ENCODE measurements at regions not wholly inside any gene's neighbourhood (a gene's known extent, or its start where the extent isn't known, plus 50 kb on each side); places are given as distances from the start of the nearest gene placed in this dataset.

- H3K4me1 Mint-ChIP-seq (ENCODE audit: low read depth): peaks cover 66% of the 10 kb centered on the region
- H3K27ac Mint-ChIP-seq: peak overlapping the region; percentile 81
- H3K27me3 Mint-ChIP-seq (ENCODE audit: low read depth): no peaks in the 10 kb centered on the region
- H3K36me3 Mint-ChIP-seq (ENCODE audit: low read depth): peaks cover 1% of the 10 kb centered on the region
- H3K9me3 Mint-ChIP-seq: no peaks in the 10 kb centered on the region
- peak overlapping the region; percentile 75 for H3K4me3 Mint-ChIP-seq
These were observed 173.1 kb downstream of the ICOS start for GRCh38 chr2:204109681-204110080.

DNA sequence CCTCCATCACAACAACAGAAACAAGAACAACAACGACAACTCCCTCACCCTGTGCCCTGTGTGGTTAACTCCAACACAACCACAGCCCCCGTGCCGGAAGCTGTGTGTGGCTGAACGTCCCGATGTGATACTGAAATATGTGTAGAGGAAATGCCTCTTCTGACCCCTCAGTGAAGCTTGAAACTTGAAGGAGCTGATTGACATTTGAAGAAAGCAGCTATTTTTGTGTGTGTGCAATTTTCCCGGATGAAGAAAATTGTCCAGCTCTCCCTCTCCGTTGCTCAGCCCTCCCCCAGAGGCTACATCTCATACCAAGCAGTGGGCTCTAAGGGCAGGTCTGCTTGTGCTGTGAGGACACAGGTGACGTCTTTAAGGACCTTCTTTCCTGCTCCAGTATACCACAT lies 173.8 kb downstream of the ICOS start:
- peak overlapping the region; percentile 75 for H3K4me3 Mint-ChIP-seq
- H3K27me3 Mint-ChIP-seq (ENCODE audit: low read depth): no peaks in the 10 kb centered on the region
- H3K4me1 Mint-ChIP-seq (ENCODE audit: low read depth): peaks cover 65% of the 10 kb centered on the region
- H3K36me3 Mint-ChIP-seq (ENCODE audit: low read depth): peaks cover 1% of the 10 kb centered on the region
- H3K9me3 Mint-ChIP-seq: no peaks in the 10 kb centered on the region
- peak overlapping the region; percentile 81 for H3K27ac Mint-ChIP-seq

DNA sequence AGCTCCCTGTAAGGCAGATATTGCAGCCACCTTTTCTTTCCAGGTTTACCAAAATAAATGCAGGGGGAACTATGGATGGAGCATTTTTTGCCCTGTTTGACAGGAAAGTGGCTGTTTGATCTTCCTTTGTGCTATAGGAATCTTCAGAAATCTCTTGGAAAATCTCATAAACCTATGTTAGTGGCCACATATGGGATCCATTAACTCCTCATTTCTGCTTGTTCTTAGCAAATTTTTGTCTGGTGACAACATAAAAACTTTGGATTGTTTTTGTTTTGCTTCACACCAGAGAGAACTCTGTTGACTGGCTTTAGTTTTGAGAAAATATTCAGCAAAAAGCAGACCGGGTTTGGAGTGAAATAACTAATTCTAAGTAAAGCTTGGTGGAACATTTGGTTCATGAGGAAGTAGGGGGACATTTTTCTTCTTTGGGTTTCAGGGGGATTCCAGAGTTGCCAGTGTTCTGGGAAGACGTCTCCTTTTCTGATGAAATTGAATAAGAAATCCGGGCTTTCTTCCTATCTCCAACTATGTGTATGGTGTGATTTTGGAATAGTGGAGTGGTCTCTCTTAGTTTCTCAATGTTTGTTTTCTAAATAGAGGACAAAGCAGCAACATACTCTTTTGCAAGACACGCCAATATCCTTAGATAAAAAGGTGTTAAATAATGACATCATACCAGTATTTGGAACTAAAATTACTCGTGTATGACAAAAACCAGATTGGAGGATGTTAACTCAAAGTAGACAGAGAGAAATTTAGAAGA lies 174.4 kb downstream of the ICOS start:
- peak overlapping the region; percentile 58 for H3K27ac Mint-ChIP-seq

DNA sequence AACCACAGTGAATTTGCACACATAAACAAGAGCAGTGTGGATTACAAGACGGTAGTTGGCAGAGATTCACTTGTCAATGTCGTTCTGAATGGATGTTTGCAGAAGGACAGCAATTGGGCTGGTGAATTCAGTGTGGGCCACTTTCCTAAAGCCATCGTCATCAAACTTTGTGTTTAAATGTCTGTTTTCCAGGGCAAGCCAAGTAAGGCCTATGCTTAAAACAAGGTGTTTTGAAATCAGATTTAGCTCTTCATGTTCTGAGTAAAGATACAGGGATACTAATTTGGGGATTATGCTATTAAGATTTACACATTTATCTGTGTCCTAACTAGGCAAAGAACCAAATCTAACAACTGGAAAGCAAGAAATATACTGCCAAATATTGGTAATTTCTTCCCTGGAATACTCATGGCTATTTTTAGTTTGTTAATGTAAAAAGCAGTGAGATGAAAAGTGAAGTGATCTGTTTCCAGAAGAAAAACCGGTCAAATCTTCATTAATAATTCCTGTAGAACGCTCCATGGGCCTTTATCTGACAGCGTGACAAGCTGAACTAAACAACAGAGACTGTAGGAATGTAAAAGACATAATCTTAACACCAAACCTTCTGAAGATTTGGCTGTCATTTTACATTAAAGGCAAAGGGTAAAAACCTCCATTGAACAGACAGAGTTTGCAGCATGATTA lies 175.7 kb downstream of the ICOS start:
- H3K9me3 Mint-ChIP-seq: no peaks in the 10 kb centered on the region
- H3K36me3 Mint-ChIP-seq (ENCODE audit: low read depth): peaks cover 1% of the 10 kb centered on the region
- no peaks in the 10 kb centered on the region for H3K27me3 Mint-ChIP-seq (ENCODE audit: low read depth)
- H3K27ac Mint-ChIP-seq: no peak overlapping the region
- H3K4me1 Mint-ChIP-seq (ENCODE audit: low read depth): peaks cover 56% of the 10 kb centered on the region
- H3K4me3 Mint-ChIP-seq: no peak overlapping the region

More for the DNA sequence above, 174.4 kb downstream of the ICOS start:
- Mint-ChIP-seq H3K27me3 (ENCODE audit: low read depth) (no peaks in the 10 kb centered on the region), H3K9me3 (no peaks in the 10 kb centered on the region), H3K4me1 (ENCODE audit: low read depth) (peaks cover 59% of the 10 kb centered on the region), H3K4me3 (peak overlapping the region; percentile 75), H3K36me3 (ENCODE audit: low read depth) (peaks cover 1% of the 10 kb centered on the region)

GRCh38 chr2:204114295-204115136 lies 178.0 kb downstream of the ICOS start:
- no peak overlapping the region for H3K4me3 Mint-ChIP-seq
- H3K9me3 Mint-ChIP-seq: no peaks in the 10 kb centered on the region
- H3K36me3 Mint-ChIP-seq (ENCODE audit: low read depth): peaks cover 1% of the 10 kb centered on the region
- peaks cover 45% of the 10 kb centered on the region for H3K4me1 Mint-ChIP-seq (ENCODE audit: low read depth)
- H3K27ac Mint-ChIP-seq: no peak overlapping the region
- H3K27me3 Mint-ChIP-seq (ENCODE audit: low read depth): no peaks in the 10 kb centered on the region

GRCh38 chr2:204115137-204116056 lies 178.8 kb downstream of the ICOS start:
- no peaks in the 10 kb centered on the region for H3K27me3 Mint-ChIP-seq (ENCODE audit: low read depth)
- peaks cover 36% of the 10 kb centered on the region for H3K4me1 Mint-ChIP-seq (ENCODE audit: low read depth)
- no peak overlapping the region for H3K27ac Mint-ChIP-seq
- H3K36me3 Mint-ChIP-seq (ENCODE audit: low read depth): peaks cover 1% of the 10 kb centered on the region
- no peak overlapping the region for H3K4me3 Mint-ChIP-seq
- H3K9me3 Mint-ChIP-seq: no peaks in the 10 kb centered on the region

GRCh38 chr2:204116159-204116792 lies 179.7 kb downstream of the ICOS start:
- H3K4me3 Mint-ChIP-seq: no peak overlapping the region
- H3K27ac Mint-ChIP-seq: no peak overlapping the region
- H3K36me3 Mint-ChIP-seq (ENCODE audit: low read depth): no peaks in the 10 kb centered on the region
- H3K9me3 Mint-ChIP-seq: no peaks in the 10 kb centered on the region
- no peaks in the 10 kb centered on the region for H3K27me3 Mint-ChIP-seq (ENCODE audit: low read depth)
- peaks cover 30% of the 10 kb centered on the region for H3K4me1 Mint-ChIP-seq (ENCODE audit: low read depth)

GRCh38 chr2:204122425-204122824 lies 185.9 kb downstream of the ICOS start:
- H3K9me3 Mint-ChIP-seq: no peaks in the 10 kb centered on the region
- H3K4me1 Mint-ChIP-seq (ENCODE audit: low read depth): peaks cover 3% of the 10 kb centered on the region
- H3K36me3 Mint-ChIP-seq (ENCODE audit: low read depth): peaks cover 3% of the 10 kb centered on the region
- H3K27me3 Mint-ChIP-seq (ENCODE audit: low read depth): peaks cover 8% of the 10 kb centered on the region
- no peak overlapping the region for H3K4me3 Mint-ChIP-seq
- no peak overlapping the region for H3K27ac Mint-ChIP-seq

DNA sequence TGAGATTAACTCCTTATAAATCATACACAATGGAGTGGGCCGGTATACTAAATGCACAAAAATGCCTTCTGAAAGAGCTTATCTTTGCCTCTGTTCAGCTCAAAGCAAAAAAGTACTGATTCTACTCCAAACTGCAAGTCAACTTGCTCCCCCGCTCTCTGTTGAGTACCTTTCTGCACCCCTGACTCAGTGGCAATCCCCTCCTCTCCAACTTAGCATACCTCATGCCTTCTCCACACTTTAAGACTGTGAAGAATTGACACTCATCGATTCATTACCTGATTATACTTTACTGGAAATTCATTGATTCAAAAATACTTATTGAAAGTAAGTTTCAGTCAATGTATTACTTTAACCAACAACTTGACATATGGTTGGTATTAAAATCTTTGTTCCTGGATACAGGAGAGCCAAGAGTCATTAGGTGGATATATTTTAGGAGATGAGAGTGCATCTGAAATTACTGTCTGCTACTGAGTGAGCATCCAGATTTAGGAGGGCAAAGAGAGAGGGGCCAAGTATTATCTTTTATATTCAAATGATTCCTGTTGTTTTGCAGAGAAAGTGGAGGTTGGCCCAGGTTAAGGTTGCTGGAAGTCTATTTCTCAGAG lies 187.7 kb downstream of the ICOS start:
- no peak overlapping the region for H3K27ac Mint-ChIP-seq
- peaks cover 8% of the 10 kb centered on the region for H3K27me3 Mint-ChIP-seq (ENCODE audit: low read depth)
- H3K36me3 Mint-ChIP-seq (ENCODE audit: low read depth): peaks cover 3% of the 10 kb centered on the region
- H3K4me3 Mint-ChIP-seq: no peak overlapping the region
- no peaks in the 10 kb centered on the region for H3K9me3 Mint-ChIP-seq
- peaks cover 3% of the 10 kb centered on the region for H3K4me1 Mint-ChIP-seq (ENCODE audit: low read depth)

- Mint-ChIP-seq H3K9me3 (no peaks in the 10 kb centered on the region), H3K27me3 (ENCODE audit: low read depth) (peaks cover 13% of the 10 kb centered on the region), H3K27ac (no peak overlapping the region), H3K4me3 (no peak overlapping the region), H3K4me1 (ENCODE audit: low read depth) (no peaks in the 10 kb centered on the region), H3K36me3 (ENCODE audit: low read depth) (peaks cover under 1% of the 10 kb centered on the region)
These were observed 190.1 kb downstream of the ICOS start for GRCh38 chr2:204126705-204127104.

GRCh38 chr2:204127238-204127637 lies 190.7 kb downstream of the ICOS start:
- H3K27me3 Mint-ChIP-seq (ENCODE audit: low read depth): peaks cover 9% of the 10 kb centered on the region
- no peaks in the 10 kb centered on the region for H3K36me3 Mint-ChIP-seq (ENCODE audit: low read depth)
- no peak overlapping the region for H3K27ac Mint-ChIP-seq
- peaks cover 1% of the 10 kb centered on the region for H3K4me1 Mint-ChIP-seq (ENCODE audit: low read depth)
- H3K4me3 Mint-ChIP-seq: no peak overlapping the region
- no peaks in the 10 kb centered on the region for H3K9me3 Mint-ChIP-seq

DNA sequence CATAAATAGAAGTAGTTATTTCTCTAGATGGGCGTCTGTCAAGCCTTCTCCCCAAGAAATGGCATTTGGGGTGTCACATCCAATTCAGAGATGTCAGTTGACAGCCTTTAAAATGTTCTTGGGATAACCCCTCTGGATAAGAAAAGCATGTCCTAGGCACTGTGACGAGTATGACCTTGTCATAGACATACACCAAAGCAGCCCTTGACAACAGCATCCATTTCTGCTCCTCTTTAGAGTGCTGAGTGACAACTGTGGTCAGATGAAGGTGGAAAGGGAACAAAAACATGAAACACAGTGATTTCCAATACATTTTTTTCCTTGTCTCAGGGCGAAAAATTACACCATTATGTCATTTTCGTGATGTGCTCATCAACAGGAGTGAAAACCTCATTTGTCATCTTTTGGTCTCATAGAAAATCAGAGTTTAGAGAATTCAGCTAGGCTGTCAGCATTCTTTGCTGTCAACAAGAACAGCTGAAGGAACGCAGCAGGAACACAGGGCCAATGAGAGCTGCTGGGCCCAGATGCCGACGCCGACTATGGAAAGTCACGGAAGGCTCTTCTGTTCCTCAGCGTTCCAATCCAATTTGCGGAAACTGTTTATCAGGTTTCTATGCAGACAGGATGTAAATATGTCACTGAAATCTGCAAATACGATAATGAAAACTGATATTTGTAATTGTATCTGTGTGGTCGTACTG lies 193.2 kb downstream of the ICOS start:
- no peaks in the 10 kb centered on the region for H3K36me3 Mint-ChIP-seq (ENCODE audit: low read depth)
- peaks cover 3% of the 10 kb centered on the region for H3K4me1 Mint-ChIP-seq (ENCODE audit: low read depth)
- H3K4me3 Mint-ChIP-seq: no peak overlapping the region
- H3K27ac Mint-ChIP-seq: no peak overlapping the region
- no peaks in the 10 kb centered on the region for H3K9me3 Mint-ChIP-seq
- peaks cover 6% of the 10 kb centered on the region for H3K27me3 Mint-ChIP-seq (ENCODE audit: low read depth)

DNA sequence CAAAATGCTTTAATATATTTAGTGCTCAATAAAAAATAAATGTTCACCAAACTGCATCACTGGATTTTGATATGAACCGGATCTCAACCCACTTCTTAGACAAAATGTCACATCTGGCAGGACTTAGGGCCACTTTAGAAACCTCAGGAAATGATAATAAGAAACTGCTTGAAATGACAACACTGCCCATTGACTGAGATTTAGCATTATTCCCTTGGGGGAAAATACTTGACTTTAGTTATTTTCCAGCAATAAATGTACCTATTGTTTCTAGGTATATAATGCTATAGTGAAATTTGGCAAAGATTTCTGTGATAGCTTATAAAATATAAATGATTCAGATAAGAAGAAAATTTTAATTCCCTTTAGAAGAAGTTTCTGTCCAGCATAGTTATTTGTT lies 195.1 kb downstream of the ICOS start:
- Mint-ChIP-seq H3K27ac (no peak overlapping the region), H3K4me1 (ENCODE audit: low read depth) (peaks cover 3% of the 10 kb centered on the region), H3K36me3 (ENCODE audit: low read depth) (no peaks in the 10 kb centered on the region), H3K9me3 (no peaks in the 10 kb centered on the region), H3K4me3 (no peak overlapping the region), H3K27me3 (ENCODE audit: low read depth) (peaks cover 6% of the 10 kb centered on the region)

All from T-helper 1 cell treated with Interleukin-12 subunit alpha and Interleukin-12 subunit beta and Interleukin-4 antibody, amounts not matched to agents 30 μg/mL and 1 μg/mL, for 36 hours (primary cell).